HepG2 (cell line): ENCODE measurements at regions not wholly inside any gene's neighbourhood (a gene's known extent, or its start where the extent isn't known, plus 50 kb on each side); places are given as distances from the start of the nearest gene placed in this dataset.

Experiments
- ATAC-seq: fragments of 200-7000 bp; cut with Tn5 transposase; 3 replicates; pipeline ENCODE4 v1.9.1; 2020; ENCODE audit warnings: mild to moderate bottlenecking, moderate library complexity
- BruUV-seq: library from RNA; stranded (reverse); fragments of 400-500 nt; replicated peaks from 2 replicates; lab custom pipeline; 2021; lab: Mats Ljungman, UMichigan
- CTCF ChIA-PET: fragments of 300-600 bp; formaldehyde crosslinking; extraction: SDS; loops from one replicate; lab custom pipeline; 2021; ENCODE audit warnings: low total read pairs, inconsistent platforms, low intra/inter-chr PET ratio; lab: Yijun Ruan, JAX
- POLR2A ChIA-PET: fragments of 350-600 bp; sonication (Branson Sonifier 250); formaldehyde crosslinking; loops from one replicate; lab custom pipeline; 2020; ENCODE audit warnings: antibody characterized with exemption, inconsistent platforms; lab: Yijun Ruan, JAX
- DNase-seq: peaks from one replicate; pipeline ENCODE4 v3.0.0-alpha.2; 2015; ENCODE audit warnings: low spot score
- FAIRE-seq: peaks from 3 replicates; lab custom pipeline; 2011; peaks lifted over from hg19 to GRCh38; lab: Jason Lieb, UNC
- H2AFZ ChIP-seq: one replicate; pipeline ENCODE4 v1.6.1; 2011; ENCODE audit warnings: low read length, inconsistent platforms
- H3K27ac ChIP-seq: fragments of 300-600 bp; 3 replicates; pipeline ENCODE4 v1.8.0; 2011; ENCODE audit warnings: mixed run types, mild to moderate bottlenecking, mixed read lengths, low read length, inconsistent platforms; ENCODE audit not compliant: insufficient read depth; ENCODE audit errors: extremely low read length
- H3K27me3 ChIP-seq, 2 experiments: fragments of 200-600 bp in 1 of 2; 2 replicates in 1 of 2; 3 replicates in 1 of 2; pipeline versions ENCODE4 v1.6.0 to v1.8.0; 2011; ENCODE audit warnings: low read length in 2 of 2, mild to moderate bottlenecking in 2 of 2, moderate library complexity in 2 of 2, inconsistent platforms in 1 of 2; ENCODE audit not compliant: insufficient read depth in 2 of 2, control insufficient read depth in 1 of 2
- H3K36me3 ChIP-seq, 2 experiments: fragments of 200-600 bp in 1 of 2; replicated peaks in 1 of 2; 2 replicates in 1 of 2; 3 replicates in 1 of 2; pipeline versions ENCODE4 v1.5.1 to v1.8.0; 2011; ENCODE audit warnings: low read length in 2 of 2, inconsistent platforms in 1 of 2; ENCODE audit not compliant: insufficient read depth in 2 of 2, control insufficient read depth in 1 of 2
- H3K4me1 ChIP-seq: 2 replicates; pipeline ENCODE4 v1.5.1; 2012; ENCODE audit warnings: low read length, inconsistent platforms; ENCODE audit not compliant: insufficient read depth
- H3K4me2 ChIP-seq: 2 replicates; pipeline ENCODE4 v1.6.0; 2011; ENCODE audit warnings: low read depth, low read length, inconsistent platforms
- H3K4me3 ChIP-seq, 3 experiments: fragments of 200-600 bp in 1 of 3; sonication (generic), shearing (Covaris generic) in 1 of 3; replicated peaks in 1 of 3; 2 replicates each; pipeline ENCODE4 v1.5.1; 2011 to 2016; ENCODE audit warnings: low read length in 3 of 3, inconsistent platforms in 2 of 3, low read depth in 2 of 3, mild to moderate bottlenecking in 2 of 3, control low read depth in 1 of 3, mixed read lengths in 1 of 3; ENCODE audit not compliant: insufficient read depth in 1 of 3
- H3K79me2 ChIP-seq: one replicate; pipeline ENCODE4 v1.6.1; 2011; ENCODE audit warnings: low read length, inconsistent platforms; ENCODE audit not compliant: insufficient read depth
- H3K9ac ChIP-seq: 2 replicates; pipeline ENCODE4 v1.6.0; 2011; ENCODE audit warnings: mild to moderate bottlenecking, low read depth, low read length, inconsistent platforms; ENCODE audit not compliant: insufficient read depth
- H3K9me3 ChIP-seq: 2 replicates; pipeline ENCODE4 v1.5.1; 2012; ENCODE audit warnings: mild to moderate bottlenecking, low read length
- H4K20me1 ChIP-seq: 2 replicates; pipeline ENCODE4 v1.6.0; 2011; ENCODE audit warnings: inconsistent platforms, mild to moderate bottlenecking, low read length, moderate library complexity; ENCODE audit not compliant: insufficient read depth
- CEBPG ChIP-seq: IDR thresholded peaks from 2 replicates; pipeline ENCODE4 v1.6.1; 2016
- ELK4 ChIP-seq: sonication (generic); formaldehyde crosslinking; IDR thresholded peaks from 2 replicates; pipeline ENCODE4 v1.9.0; 2021; ENCODE audit warnings: missing genetic modification reagents, borderline replicate concordance
- FOSL1 ChIP-seq: sonication (generic); formaldehyde crosslinking; IDR thresholded peaks from 2 replicates; pipeline ENCODE4 v1.9.0; 2021; ENCODE audit warnings: missing genetic modification reagents, borderline replicate concordance
- ISX ChIP-seq: sonication (generic); formaldehyde crosslinking; conservative IDR thresholded peaks from 2 replicates; pipeline ENCODE4 v1.5.0; 2020; ENCODE audit warnings: missing genetic modification reagents
- JARID2 ChIP-seq: sonication (generic); formaldehyde crosslinking; IDR thresholded peaks from 2 replicates; pipeline ENCODE4 v1.8.1; 2023; ENCODE audit warnings: missing genetic modification reagents, inconsistent platforms; ENCODE audit not compliant: insufficient replicate concordance
- RAD51 ChIP-seq: fragments of 450-650 bp; IDR thresholded peaks from 2 replicates; pipeline ENCODE4 v1.6.1; 2016; ENCODE audit warnings: borderline replicate concordance
- SAP130 ChIP-seq: IDR thresholded peaks from 2 replicates; pipeline ENCODE4 v1.6.1; 2016; ENCODE audit warnings: low read depth
- TEF ChIP-seq: sonication (generic); formaldehyde crosslinking; IDR thresholded peaks from 2 replicates; pipeline ENCODE4 v1.5.0; 2020; ENCODE audit warnings: missing genetic modification reagents
- ZNF10 ChIP-seq: sonication (generic); formaldehyde crosslinking; IDR thresholded peaks from 2 replicates; pipeline ENCODE4 v1.4.0; 2020; ENCODE audit warnings: mild to moderate bottlenecking, low read depth, missing genetic modification reagents, borderline replicate concordance
- ZNF12 ChIP-seq: sonication (generic); formaldehyde crosslinking; IDR thresholded peaks from 2 replicates; pipeline ENCODE4 v1.5.0; 2020; ENCODE audit warnings: missing genetic modification reagents
- ZNF124 ChIP-seq: sonication (generic); formaldehyde crosslinking; IDR thresholded peaks from 2 replicates; pipeline ENCODE4 v1.4.0; 2020; ENCODE audit warnings: missing genetic modification reagents
- ZNF280B ChIP-seq: sonication (generic); formaldehyde crosslinking; IDR thresholded peaks from 2 replicates; pipeline ENCODE4 v1.5.0; 2020; ENCODE audit warnings: missing genetic modification reagents, mild to moderate bottlenecking, borderline replicate concordance
- ZNF460 ChIP-seq: sonication (generic); formaldehyde crosslinking; IDR thresholded peaks from 2 replicates; pipeline ENCODE4 v1.5.1; 2020; ENCODE audit warnings: missing genetic modification reagents, mild to moderate bottlenecking, borderline replicate concordance
- ZNF781 ChIP-seq: sonication (generic); formaldehyde crosslinking; IDR thresholded peaks from 2 replicates; pipeline ENCODE4 v1.5.1; 2020; ENCODE audit warnings: borderline replicate concordance, mild to moderate bottlenecking, missing genetic modification reagents; ENCODE audit errors: not compliant biosample characterization
- WGBS: methylation state at CpG from one replicate; pipeline ENCODE4 v1.1.6; 2017; ENCODE audit warnings: low lambda C conversion rate; 5-methylcytosine and 5-hydroxymethylcytosine counted together
- in situ Hi-C: cut with HindIII; loops from 2 replicates; pipeline ENCODE4 v1.10.0; 2017; ENCODE audit warnings: low pct_unique_long_range_greater_than_20kb; ENCODE audit not compliant: extremely low pct_ligation_motif_present
- intact Hi-C: fragments of 100-400 bp; cut with micrococcal nuclease; formaldehyde crosslinking; loops from one replicate; pipeline ENCODE4 v1.10.0; 2022; ENCODE audit not compliant: unreplicated experiment
- TF ChIP-seq, protein P1 (sequence below): sonication (generic); formaldehyde crosslinking; IDR thresholded peaks from 2 replicates; pipeline ENCODE4 v1.4.0; 2020; ENCODE audit warnings: mild to moderate bottlenecking, low read depth, missing genetic modification reagents

DNA sequence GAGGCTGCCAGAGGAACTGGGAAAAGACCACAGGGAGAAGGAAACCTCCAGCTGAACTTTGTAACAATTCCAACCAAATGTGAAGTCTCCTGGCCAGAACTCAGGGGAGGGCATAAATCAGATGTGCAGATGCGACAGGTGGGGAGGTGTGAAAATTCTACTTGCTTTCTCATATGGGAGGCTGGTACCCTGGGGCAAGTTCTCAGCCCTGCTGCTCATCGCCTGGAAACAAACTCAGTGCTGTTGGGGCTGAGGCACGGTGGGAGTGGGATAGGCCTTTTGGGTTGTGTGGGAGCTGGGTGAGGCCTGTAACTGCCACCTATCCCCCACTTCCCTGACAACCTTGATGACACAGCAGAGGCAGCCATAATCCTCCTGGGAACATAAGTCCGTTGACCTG lies 179.6 kb downstream of the ASB1 start:
- FAIRE-seq (no peak), ATAC-seq (no peak), DNase-seq (no peak)
- 26% methylated on average over 4 of the region's 4 CpGs for WGBS
- CTCF ChIA-PET, result no interaction called here
- Histone ChIP-seq H3K9me3 (peaks cover 8% of the 10 kb centered on the region), H3K36me3 (no peaks in the 10 kb centered on the region), H3K4me2 (no peak overlapping the region), H4K20me1 (no peaks in the 10 kb centered on the region), H3K9ac (no peak overlapping the region), H3K4me3 (no peak overlapping the region), H3K27ac (no peak overlapping the region), H2AFZ (no peak overlapping the region), H3K79me2 (no peaks in the 10 kb centered on the region), H3K4me1 (no peaks in the 10 kb centered on the region), H3K27me3 (peaks cover 0 to 7% of the 10 kb centered on the region in 2 experiments; a peak in 2 of 5 replicates)
- POLR2A ChIA-PET, result no interaction called here
- intact Hi-C loops, result no loop called here
- BruUV-seq, result no TSS peak
- TF ChIP-seq ZNF12 (CRISPR knock-in tag), result no peak
- no peak for TF ChIP-seq ISX (CRISPR knock-in tag)
- TF ChIP-seq RAD51, result no peak
- no peak for TF ChIP-seq ZNF460 (CRISPR knock-in tag)
- no peak for TF ChIP-seq ELK4 (CRISPR knock-in tag)
- no peak for TF ChIP-seq ZNF781
- no peak for TF ChIP-seq CEBPG (CRISPR knock-in tag)
- in situ Hi-C loops, result no loop called here

- intact Hi-C loops (no loop called here), in situ Hi-C loops (no loop called here)
- FAIRE-seq (no peak), DNase-seq (no peak), ATAC-seq (no peak)
- H3K4me2 ChIP-seq, result no peak overlapping the region
- POLR2A ChIA-PET, result no interaction called here
- H3K4me3 ChIP-seq, result no peak overlapping the region
- BruUV-seq, result no TSS peak
- peaks cover 0 to 15% of the 10 kb centered on the region in 2 experiments; a peak in 3 of 5 replicates for H3K27me3 ChIP-seq
- 53% methylated on average over 5 of the region's 5 CpGs for WGBS
- H3K9ac ChIP-seq, result no peak overlapping the region
- no peaks in the 10 kb centered on the region for H3K4me1 ChIP-seq
- no peaks in the 10 kb centered on the region for H3K79me2 ChIP-seq
- no peak overlapping the region for H2AFZ ChIP-seq
- H4K20me1 ChIP-seq, result no peaks in the 10 kb centered on the region
- no peak overlapping the region for H3K27ac ChIP-seq
- no peaks in the 10 kb centered on the region for H3K9me3 ChIP-seq
- no peaks in the 10 kb centered on the region for H3K36me3 ChIP-seq
- CTCF ChIA-PET, result no interaction called here
- TF ChIP-seq TEF (CRISPR knock-in tag) (no peak), FOSL1 (CRISPR knock-in tag) (no peak), JARID2 (CRISPR knock-in tag) (no peak), ZNF280B (CRISPR knock-in tag) (no peak), RAD51 (no peak), SAP130 (CRISPR knock-in tag) (no peak), ZNF10 (no peak), ZNF124 (CRISPR knock-in tag) (no peak)
- TF ChIP-seq, protein P1, sequence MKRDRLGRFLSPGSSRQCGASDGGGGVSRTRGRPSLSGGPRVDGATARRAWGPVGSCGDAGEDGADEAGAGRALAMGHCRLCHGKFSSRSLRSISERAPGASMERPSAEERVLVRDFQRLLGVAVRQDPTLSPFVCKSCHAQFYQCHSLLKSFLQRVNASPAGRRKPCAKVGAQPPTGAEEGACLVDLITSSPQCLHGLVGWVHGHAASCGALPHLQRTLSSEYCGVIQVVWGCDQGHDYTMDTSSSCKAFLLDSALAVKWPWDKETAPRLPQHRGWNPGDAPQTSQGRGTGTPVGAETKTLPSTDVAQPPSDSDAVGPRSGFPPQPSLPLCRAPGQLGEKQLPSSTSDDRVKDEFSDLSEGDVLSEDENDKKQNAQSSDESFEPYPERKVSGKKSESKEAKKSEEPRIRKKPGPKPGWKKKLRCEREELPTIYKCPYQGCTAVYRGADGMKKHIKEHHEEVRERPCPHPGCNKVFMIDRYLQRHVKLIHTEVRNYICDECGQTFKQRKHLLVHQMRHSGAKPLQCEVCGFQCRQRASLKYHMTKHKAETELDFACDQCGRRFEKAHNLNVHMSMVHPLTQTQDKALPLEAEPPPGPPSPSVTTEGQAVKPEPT (CRISPR knock-in tag), result no peak
These were observed 186.9 kb downstream of the ASB1 start for GRCh38 chr2:238613610-238614009.
